ENCODE measurements at regions not wholly inside any gene's neighbourhood (a gene's known extent, or its start where the extent isn't known, plus 50 kb on each side); places are given as distances from the start of the nearest gene placed in this dataset.
A peak's percentile ranks its signal among the peaks of the same experiment; 100 is the strongest.

DNA sequence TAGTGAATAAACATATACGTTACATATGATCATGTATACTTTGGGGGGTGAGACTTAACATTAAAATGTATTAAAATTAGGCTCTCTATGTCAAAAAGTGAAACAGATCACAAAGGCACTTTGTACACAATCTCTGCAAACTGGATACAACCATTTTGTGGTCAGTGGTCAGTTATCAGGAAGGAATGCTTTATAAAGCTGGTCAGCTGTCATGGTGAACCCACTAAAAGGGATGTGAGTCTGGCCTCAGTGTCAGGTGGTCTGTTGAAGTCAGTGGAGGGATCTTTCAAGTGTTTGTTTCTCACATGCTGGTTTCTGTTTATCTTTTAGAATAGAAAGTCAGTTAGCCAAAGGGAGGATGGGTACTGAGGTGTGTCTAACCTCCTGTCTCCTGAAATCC is 875.5 kb upstream of the INTU start:
- no peaks in the 10 kb centered on the region for H3K36me3 ChIP-seq (ENCODE audit: control insufficient read depth, insufficient read depth, low read length)
- no peak overlapping the region for H2AFZ ChIP-seq (ENCODE audit: low read length)
- peak in 1 of 2 donors; percentile 74 for DNase-seq (ENCODE audit: low read depth in 2 of 2)
- H3K27ac ChIP-seq (ENCODE audit: insufficient read depth, low read length): no peak overlapping the region
- no peak overlapping the region for H3K4me2 ChIP-seq (ENCODE audit: extremely low read depth, insufficient read depth, low read length)
- TF ChIP-seq EZH2 (IDR thresholded peaks at IDR 0.05; ENCODE audit: low read length, missing control alignments): no peak
- TF ChIP-seq, protein P1, sequence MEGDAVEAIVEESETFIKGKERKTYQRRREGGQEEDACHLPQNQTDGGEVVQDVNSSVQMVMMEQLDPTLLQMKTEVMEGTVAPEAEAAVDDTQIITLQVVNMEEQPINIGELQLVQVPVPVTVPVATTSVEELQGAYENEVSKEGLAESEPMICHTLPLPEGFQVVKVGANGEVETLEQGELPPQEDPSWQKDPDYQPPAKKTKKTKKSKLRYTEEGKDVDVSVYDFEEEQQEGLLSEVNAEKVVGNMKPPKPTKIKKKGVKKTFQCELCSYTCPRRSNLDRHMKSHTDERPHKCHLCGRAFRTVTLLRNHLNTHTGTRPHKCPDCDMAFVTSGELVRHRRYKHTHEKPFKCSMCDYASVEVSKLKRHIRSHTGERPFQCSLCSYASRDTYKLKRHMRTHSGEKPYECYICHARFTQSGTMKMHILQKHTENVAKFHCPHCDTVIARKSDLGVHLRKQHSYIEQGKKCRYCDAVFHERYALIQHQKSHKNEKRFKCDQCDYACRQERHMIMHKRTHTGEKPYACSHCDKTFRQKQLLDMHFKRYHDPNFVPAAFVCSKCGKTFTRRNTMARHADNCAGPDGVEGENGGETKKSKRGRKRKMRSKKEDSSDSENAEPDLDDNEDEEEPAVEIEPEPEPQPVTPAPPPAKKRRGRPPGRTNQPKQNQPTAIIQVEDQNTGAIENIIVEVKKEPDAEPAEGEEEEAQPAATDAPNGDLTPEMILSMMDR (conservative IDR thresholded peaks at IDR 0.05 in 1 of 2, IDR thresholded peaks at IDR 0.05 in 1 of 2; ENCODE audit: low read depth in 1 of 2, low read length in 2 of 2): no peak
- H3K4me3 ChIP-seq (replicated peaks in 1 of 4; ENCODE audit: control extremely low read depth in 1 of 4, insufficient read depth in 1 of 4, low read depth in 3 of 4, low read length in 4 of 4): no peak overlapping the region
- no peaks in the 10 kb centered on the region for H3K79me2 ChIP-seq (ENCODE audit: control insufficient read depth, insufficient read depth, low read length)
- no peak overlapping the region for H3K9ac ChIP-seq (ENCODE audit: insufficient read depth, low read length)
- no peaks in the 10 kb centered on the region for H4K20me1 ChIP-seq (ENCODE audit: control insufficient read depth, extremely low read depth, insufficient read depth, low read length)
- no peaks in the 10 kb centered on the region for H3K9me3 ChIP-seq (ENCODE audit: control insufficient read depth, insufficient read depth, low read depth, low read length)
- no peaks in the 10 kb centered on the region for H3K4me1 ChIP-seq (ENCODE audit: control insufficient read depth, extremely low read depth, insufficient read depth, low read length)
- H3K27me3 ChIP-seq (ENCODE audit: control insufficient read depth, insufficient read depth, low read length): no peaks in the 10 kb centered on the region

- no peaks in the 10 kb centered on the region for H3K79me2 ChIP-seq (ENCODE audit: control insufficient read depth, insufficient read depth, low read length)
- no peaks in the 10 kb centered on the region for H3K36me3 ChIP-seq (ENCODE audit: control insufficient read depth, insufficient read depth, low read length)
- H3K27ac ChIP-seq (ENCODE audit: insufficient read depth, low read length): no peak overlapping the region
- H3K9ac ChIP-seq (ENCODE audit: insufficient read depth, low read length): no peak overlapping the region
- no peak overlapping the region for H3K4me2 ChIP-seq (ENCODE audit: extremely low read depth, insufficient read depth, low read length)
- no peak overlapping the region for H3K4me3 ChIP-seq (replicated peaks in 1 of 4; ENCODE audit: control extremely low read depth in 1 of 4, insufficient read depth in 1 of 4, low read depth in 3 of 4, low read length in 4 of 4)
- no peak for TF ChIP-seq EZH2 (IDR thresholded peaks at IDR 0.05; ENCODE audit: low read length, missing control alignments)
- TF ChIP-seq, protein P1 (conservative IDR thresholded peaks at IDR 0.05 in 1 of 2, IDR thresholded peaks at IDR 0.05 in 1 of 2; ENCODE audit: low read depth in 1 of 2, low read length in 2 of 2): no peak
- H2AFZ ChIP-seq (ENCODE audit: low read length): no peak overlapping the region
- no peaks in the 10 kb centered on the region for H3K4me1 ChIP-seq (ENCODE audit: control insufficient read depth, extremely low read depth, insufficient read depth, low read length)
- H3K27me3 ChIP-seq (ENCODE audit: control insufficient read depth, insufficient read depth, low read length): no peaks in the 10 kb centered on the region
- no peak for DNase-seq (ENCODE audit: low read depth in 2 of 2)
- no peaks in the 10 kb centered on the region for H3K9me3 ChIP-seq (ENCODE audit: control insufficient read depth, insufficient read depth, low read depth, low read length)
- no peaks in the 10 kb centered on the region for H4K20me1 ChIP-seq (ENCODE audit: control insufficient read depth, extremely low read depth, insufficient read depth, low read length)
These were observed 874.3 kb upstream of the INTU start for GRCh38 chr4:126758493-126758892.

- no peaks in the 10 kb centered on the region for H3K79me2 ChIP-seq (ENCODE audit: control insufficient read depth, insufficient read depth, low read length)
- no peak overlapping the region for H3K4me2 ChIP-seq (ENCODE audit: extremely low read depth, insufficient read depth, low read length)
- H3K36me3 ChIP-seq (ENCODE audit: control insufficient read depth, insufficient read depth, low read length): no peaks in the 10 kb centered on the region
- no peaks in the 10 kb centered on the region for H3K27me3 ChIP-seq (ENCODE audit: control insufficient read depth, insufficient read depth, low read length)
- TF ChIP-seq, protein P1 (conservative IDR thresholded peaks at IDR 0.05 in 1 of 2, IDR thresholded peaks at IDR 0.05 in 1 of 2; ENCODE audit: low read depth in 1 of 2, low read length in 2 of 2): no peak
- no peak for TF ChIP-seq EZH2 (IDR thresholded peaks at IDR 0.05; ENCODE audit: low read length, missing control alignments)
- no peak overlapping the region for H2AFZ ChIP-seq (ENCODE audit: low read length)
- H3K9me3 ChIP-seq (ENCODE audit: control insufficient read depth, insufficient read depth, low read depth, low read length): no peaks in the 10 kb centered on the region
- DNase-seq (ENCODE audit: low read depth in 2 of 2): no peak
- no peak overlapping the region for H3K27ac ChIP-seq (ENCODE audit: insufficient read depth, low read length)
- no peak overlapping the region for H3K4me3 ChIP-seq (replicated peaks in 1 of 4; ENCODE audit: control extremely low read depth in 1 of 4, insufficient read depth in 1 of 4, low read depth in 3 of 4, low read length in 4 of 4)
- H4K20me1 ChIP-seq (ENCODE audit: control insufficient read depth, extremely low read depth, insufficient read depth, low read length): no peaks in the 10 kb centered on the region
- H3K4me1 ChIP-seq (ENCODE audit: control insufficient read depth, extremely low read depth, insufficient read depth, low read length): peaks cover 3% of the 10 kb centered on the region
- no peak overlapping the region for H3K9ac ChIP-seq (ENCODE audit: insufficient read depth, low read length)
These were observed 870.7 kb upstream of the INTU start for GRCh38 chr4:126761947-126762662.

All from fibroblast of lung (primary cell).